HG02678 (cell line): ENCODE measurements at regions not wholly inside any gene's neighbourhood (a gene's known extent, or its start where the extent isn't known, plus 50 kb on each side); places are given as distances from the start of the nearest gene placed in this dataset.
"Not testable (repeated sequence)": the region's sequence is repeated elsewhere in the genome, so short reads cannot be mapped to it uniquely, and the experiment has no call there.

Source experiments
- ATAC-seq: cut with Tn5 transposase; IDR thresholded peaks from one replicate; pipeline ENCODE4 v1.9.1; 2021; ENCODE audit warnings: mild to moderate bottlenecking, moderate library complexity; ENCODE audit not compliant: unreplicated experiment

- not testable (repeated sequence) for ATAC-seq
These were observed 295.4 kb downstream of the CCDC74A start for GRCh38 chr2:131823058-131823457.

- ATAC-seq, result not testable (repeated sequence)
These were observed 297.3 kb downstream of the CCDC74A start for GRCh38 chr2:131824986-131825385.

GRCh38 chr2:131827481-131828163 is 299.9 kb downstream of the CCDC74A start:
- no peak for ATAC-seq

DNA sequence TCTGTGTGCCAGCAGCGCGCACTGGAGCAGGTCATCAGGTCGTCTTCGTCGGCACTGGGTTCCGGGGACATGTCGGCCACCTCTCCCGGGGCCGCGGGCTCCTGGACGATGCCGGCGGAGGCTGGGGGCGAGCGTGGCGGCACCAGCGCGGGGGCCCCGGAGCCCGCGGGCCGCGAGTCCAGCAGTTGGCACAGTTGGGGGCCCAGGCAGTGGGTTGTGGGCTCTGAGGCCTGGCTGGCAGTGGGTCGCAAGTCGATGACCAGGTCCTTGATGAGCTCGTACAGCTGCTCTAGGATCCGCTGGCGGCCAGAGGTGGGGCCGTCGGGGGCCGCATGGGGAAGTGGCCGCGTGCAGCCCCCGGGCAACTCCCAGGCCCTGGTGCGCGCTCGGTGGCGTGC is 300.5 kb downstream of the CCDC74A start:
- no peak for ATAC-seq

DNA sequence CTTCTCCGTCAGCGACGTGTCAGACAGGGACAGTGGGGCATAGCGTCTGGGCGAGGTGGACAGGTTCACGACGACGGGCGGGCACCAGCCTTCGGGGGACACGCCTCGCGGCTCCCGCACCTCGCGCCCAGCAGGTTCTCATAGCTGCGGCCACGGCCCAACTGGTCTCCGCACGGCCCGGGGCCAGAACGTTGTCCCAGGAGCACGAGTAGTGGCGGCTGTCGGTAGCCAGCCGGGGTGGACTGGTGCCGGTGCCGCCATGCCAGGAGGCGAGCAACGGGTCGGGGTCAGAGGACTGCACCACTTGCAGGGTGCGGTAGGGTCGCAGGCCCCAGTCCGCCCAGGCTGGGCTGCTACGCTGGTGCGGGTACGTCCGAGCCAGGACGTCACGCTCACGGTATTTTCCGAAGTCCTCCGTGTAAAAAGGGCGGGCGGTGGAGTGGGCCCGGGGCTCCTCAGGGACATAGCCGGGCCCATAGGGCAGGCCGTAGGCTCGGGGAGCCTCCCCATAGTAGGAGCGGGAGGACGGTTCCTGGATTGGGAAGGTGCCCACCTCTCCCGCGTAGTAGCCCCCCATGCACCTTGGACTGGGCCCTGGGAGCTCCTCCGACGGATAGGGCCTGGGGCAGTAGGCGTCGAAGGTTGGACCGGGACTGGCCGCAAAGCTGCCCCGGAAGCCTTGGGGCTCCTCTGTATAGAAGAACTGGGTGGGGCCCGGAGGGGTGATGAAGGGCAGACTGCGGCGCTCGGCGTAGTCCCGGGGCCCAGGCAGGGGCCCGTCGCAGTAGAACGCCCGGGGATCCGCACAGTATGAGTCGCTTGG is 301.2 kb downstream of the CCDC74A start:
- not testable (repeated sequence) for ATAC-seq

DNA sequence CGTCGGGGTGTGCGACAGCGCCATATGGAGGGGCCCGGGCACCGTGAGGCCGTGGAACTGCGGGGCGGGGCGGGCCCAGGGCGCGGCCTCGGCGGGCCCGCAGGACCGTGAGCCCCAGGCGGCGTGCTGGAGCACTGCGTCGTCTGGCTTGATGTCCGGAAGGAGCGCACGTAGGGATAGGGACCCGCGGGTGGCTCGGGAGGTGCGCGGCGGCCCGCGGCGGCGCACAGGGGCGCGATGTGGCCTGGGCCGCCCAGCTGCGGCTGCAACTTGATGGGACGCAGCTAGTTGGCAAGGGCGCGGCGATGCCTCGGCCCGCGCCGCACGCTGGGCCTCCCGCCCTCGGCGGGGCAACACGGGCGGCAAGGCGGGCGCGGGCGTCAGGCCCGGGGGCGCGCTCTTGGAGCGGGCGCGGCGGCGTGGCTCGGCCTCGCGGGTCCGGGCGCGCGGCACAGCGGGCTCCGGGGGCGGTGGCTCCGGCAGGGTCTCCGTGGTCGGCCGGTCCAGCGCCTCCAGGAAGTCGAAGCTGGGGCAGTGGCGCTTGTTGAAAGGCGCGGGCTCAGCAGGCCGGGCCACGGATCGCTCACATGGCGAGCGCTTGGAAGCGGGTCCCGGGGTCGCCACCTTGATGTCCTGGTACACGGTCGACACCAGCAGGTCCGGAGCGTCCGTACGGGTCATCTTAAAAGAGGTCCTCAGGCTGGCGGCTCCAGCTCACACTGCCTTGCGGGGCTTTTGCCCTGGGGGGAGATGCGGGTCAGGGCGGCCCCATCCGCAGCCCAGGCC is 302.0 kb downstream of the CCDC74A start:
- ATAC-seq, result not testable (repeated sequence)

DNA sequence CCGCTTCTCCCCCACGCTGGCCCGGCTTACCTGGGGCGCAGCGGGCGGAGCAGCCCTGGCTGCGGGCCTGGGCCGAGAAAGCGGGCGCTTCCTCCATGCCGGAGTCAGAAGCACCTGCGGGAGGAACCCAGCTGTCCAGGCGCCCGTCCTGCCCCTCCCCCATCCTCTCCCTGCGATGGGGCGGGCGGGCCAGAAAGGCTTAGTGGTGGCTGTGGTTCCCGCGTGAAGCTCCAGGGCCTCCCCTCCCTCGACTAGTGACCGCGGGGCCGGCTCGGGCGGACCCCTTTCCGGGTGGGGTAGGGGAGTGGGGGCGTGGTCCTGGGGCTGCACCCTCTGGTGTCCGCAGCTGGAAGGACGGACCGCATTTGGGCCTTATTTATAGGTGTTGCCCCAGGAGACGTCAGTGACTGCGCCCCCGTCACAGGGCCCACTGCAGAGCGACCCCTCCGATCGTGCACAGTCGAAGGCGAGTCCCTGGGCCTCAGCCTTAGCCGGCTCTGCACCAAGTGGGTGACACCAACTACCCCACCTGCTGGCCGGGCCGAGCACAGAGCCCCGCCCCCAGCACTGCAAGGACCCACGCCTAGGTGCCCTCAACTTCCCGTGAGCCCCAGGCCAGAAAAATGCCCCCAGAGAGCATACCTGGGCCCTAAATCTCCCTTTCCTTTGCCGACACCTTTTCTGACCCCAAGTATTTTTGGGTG is 302.7 kb downstream of the CCDC74A start:
- not testable (repeated sequence) for ATAC-seq

DNA sequence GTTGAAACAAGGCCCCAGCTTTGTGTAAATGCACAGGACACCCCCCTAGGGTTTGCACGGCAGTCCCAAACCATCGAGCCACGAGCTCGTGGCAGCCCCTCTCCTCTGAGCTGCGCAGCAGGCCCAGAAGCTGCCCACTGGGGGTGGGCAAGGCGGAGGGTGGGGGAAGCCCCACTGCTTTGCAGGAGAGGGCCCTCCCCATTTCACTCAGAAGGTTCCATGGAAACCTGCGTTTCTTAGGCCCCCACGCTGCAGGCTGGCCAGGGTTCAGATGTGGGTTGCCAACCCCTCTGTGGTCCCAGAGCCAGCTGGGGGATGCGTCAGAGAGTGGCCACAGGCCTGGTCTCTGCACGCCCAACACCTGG is 303.2 kb downstream of the CCDC74A start:
- not testable (repeated sequence) for ATAC-seq

DNA sequence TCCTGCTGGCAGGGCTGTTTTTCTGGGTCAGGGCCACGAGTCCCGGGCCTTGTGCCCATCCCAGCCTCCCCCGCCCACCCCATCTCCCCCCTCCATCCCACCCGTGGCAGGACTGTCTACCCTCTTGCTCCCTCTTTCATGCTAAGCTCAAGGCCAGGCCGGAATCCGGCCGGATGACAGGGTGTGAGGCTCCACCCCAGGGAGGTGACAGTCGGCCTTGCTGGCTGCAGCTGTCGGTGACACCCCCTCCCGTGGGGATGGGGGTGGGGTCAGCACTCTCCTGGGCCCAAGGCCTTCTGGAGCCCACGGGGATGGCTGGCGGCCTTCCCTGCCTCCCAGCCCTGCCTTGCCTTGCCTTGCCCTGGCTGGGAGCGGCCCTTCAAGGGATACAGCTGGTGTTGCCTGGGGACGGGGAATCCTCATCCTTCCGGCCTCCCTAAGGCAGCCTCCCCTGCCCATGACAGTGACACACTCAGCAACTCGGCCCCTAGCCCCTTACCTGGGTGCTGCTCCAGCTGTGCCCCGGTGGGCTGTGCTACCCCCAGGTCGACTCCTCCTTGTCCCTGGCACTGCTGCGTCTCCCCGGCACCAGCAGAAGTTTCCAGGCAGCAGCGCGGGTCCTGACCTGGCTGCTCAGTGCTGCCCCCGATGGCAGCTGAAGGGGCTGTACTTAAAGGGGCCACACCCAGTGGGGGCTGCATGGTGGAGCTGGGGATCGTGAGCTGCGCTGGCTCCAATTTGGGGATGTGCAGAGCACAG is 303.9 kb downstream of the CCDC74A start:
- not testable (repeated sequence) for ATAC-seq

DNA sequence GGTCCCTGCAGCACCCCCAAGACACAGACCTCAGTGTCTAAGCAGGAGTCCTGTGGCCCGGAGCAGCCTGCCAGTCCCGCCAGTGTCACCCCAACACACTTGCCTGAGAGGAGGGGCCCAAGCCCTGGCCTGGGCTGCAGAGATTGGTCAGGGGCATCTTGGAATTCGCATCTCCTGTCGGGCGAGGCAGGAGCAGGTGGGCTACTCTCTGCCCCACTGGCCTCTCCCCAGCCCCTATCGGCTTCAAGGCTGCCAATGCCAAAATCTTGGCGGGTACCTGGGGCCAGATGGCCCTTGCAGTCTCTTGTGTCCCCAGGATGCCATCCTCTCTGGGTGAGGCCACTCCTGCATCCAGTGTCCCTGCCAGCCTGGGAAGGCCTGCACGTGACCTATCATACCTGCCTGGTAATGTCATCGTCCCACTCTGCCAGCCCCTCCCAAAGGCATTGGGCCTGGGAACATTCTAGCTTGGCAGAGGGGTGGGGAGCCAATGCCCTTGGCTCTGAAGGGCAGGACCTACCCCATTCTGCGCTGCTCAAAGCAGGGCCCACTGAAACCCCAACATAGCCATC is 304.6 kb downstream of the CCDC74A start:
- not testable (repeated sequence) for ATAC-seq

DNA sequence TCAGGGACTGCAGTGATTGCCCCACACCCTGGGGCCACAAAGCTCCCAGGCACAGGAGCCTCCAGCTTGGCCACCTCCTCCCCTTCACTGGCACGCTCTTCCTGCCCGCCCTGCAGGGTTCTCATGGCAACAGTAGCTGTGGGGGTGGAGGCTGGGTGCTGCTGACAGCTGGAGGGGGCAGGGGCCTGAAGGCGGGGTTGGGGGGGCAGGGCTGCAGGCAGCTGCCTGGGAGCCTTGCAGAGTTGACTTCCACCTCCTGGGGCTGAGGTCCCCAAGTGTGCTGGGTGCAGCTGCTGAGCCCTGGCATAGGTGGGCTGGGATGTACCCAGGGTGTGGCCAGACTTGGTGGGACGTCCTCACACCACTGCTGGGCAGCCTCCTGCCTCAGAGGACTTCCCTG is 305.2 kb downstream of the CCDC74A start:
- not testable (repeated sequence) for ATAC-seq

GRCh38 chr2:131833367-131834202 is 305.9 kb downstream of the CCDC74A start:
- ATAC-seq, result not testable (repeated sequence)

GRCh38 chr2:131834203-131835020 is 306.7 kb downstream of the CCDC74A start:
- ATAC-seq, result not testable (repeated sequence)

DNA sequence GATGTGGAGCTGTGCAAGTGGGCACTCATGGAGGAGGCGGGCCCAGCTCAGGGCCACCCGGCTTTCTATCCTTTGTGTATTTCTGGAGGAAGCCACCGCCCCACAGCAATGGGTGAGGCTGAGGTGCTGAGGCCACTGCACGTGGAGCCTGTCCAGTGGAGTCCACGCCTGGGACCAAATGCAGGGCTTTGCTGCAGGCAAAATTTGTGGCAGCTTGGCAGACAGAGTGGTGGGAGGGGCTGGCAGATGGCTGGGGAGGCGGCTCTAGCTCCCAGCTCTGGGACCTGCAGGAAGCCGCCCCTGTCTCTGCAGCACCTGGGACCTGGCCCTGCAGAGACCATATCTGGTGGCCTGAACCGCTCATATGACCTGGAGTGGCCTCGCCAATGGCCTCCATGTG is 307.3 kb downstream of the CCDC74A start:
- ATAC-seq, result not testable (repeated sequence)

DNA sequence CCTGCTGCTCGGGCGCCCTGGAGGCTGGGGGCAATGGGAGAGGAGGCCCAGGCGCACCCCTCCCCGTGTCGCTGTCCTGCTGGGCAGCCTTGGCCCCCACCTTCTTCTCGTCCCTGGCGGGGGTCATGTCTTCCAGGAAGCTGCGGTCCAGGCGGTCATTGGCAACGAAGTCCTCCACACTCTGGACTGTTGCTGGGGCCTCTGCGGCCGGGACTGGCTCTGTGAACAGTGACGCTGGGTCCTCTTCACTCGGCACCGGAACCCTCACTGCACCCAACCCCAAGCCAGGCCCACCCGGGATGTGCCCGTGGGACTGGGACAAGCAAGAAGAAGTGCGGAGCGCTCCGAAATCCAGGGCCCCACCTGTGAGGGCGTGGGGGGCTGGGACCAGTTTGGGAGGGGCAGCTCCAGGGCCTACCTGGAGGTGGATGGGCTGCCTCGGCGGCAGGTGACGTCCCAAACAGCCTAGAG is 308.0 kb downstream of the CCDC74A start:
- ATAC-seq, result no peak

DNA sequence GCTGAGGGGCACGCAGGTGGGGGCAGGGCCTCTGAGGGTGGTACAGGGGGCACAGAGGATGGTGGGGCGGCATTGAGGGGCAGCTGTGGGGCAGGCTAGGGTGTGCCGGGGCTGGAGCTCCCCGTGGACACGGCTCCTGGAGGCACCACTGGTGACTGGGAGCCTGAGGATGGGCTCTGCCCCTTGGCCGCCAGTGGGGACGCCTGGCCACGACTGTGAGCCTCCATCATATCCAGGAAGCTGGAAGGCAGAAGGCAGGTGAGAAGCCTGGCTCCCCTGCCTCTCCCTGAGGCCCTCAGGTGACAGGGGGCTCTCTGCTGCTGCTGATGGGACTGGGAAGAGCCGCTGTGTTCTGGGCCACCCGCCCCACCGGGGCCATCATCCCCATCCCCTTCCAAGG is 308.4 kb downstream of the CCDC74A start:
- ATAC-seq, result not testable (repeated sequence)

- ATAC-seq, result not testable (repeated sequence)
These were observed 316.4 kb downstream of the CCDC74A start for GRCh38 chr2:131844044-131844443.

GRCh38 chr2:131856202-131856601 is 305.6 kb downstream of the ANKRD30BL start:
- ATAC-seq, result not testable (repeated sequence)
